Activated CD4-positive, alpha-beta T cell treated with anti-CD3 and anti-CD28 coated beads, Interleukin-10, Interleukin-2, amounts not matched to agents 100 ng/mL and 50 ng/mL, durations not matched to agents 16 hours and 8 hours (primary cell): ENCODE measurements at regions not wholly inside any gene's neighbourhood (a gene's known extent, or its start where the extent isn't known, plus 50 kb on each side); places are given as distances from the start of the nearest gene placed in this dataset.
"Not testable (repeated sequence)": the region's sequence is repeated elsewhere in the genome, so short reads cannot be mapped to it uniquely, and the experiment has no call there.

Source experiments
- DNase-seq: peaks from one replicate; pipeline ENCODE4 v3.0.0-alpha.2; 2020

DNA sequence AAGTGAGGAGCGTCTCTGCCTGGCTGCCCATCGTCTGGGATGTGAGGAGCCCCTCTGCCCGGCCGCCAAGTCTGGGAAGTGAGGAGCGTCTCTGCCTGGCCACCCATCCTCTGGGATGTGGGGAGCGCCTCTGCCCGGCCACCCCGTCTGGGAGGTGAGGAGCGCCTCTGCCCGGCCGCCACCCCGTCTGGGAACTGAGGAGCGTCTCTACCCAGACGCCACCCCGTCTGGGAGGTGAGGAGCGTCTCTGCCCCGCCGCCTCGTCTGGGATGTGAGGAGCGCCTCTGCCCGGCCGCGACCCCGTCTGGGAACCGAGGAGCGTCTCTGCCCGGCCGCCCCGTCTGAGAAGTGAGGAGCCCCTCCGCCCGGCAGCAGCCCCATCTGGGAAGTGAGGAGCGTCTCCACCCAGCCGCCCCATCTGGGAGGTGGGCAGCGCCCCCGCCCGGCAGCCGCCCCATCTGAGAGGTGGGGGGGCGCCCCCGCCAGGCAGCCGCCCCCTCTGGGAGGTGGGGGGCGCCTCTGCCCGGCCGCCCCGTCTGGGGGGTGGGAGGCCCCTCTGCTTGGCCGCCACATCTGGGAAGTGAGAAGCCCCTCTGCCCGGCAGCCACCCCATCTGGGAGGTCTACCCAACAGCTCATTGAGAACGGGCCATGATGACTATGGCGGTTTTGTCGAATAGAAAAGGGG is 228.4 kb downstream of the CAAP1 start:
- DNase-seq, result not testable (repeated sequence)

DNA sequence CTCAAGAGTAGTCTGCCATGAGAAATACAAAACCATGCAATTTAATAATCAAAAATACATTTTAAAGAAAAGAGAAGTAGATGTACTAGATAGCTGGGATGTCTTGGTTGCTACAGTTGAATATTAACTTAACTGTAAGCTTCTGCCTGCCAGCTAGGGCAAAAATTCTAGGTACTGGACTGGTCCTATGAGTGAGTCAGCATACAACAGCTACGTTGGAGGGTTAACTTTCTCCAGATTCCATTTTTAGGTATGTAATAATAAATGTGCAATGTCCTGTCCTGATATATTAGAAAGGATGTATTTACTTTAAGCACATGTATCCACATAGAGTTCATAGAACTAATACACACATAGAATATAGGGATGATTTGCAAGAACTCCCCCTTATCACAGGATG is 230.1 kb downstream of the CAAP1 start:
- DNase-seq, result no peak

DNA sequence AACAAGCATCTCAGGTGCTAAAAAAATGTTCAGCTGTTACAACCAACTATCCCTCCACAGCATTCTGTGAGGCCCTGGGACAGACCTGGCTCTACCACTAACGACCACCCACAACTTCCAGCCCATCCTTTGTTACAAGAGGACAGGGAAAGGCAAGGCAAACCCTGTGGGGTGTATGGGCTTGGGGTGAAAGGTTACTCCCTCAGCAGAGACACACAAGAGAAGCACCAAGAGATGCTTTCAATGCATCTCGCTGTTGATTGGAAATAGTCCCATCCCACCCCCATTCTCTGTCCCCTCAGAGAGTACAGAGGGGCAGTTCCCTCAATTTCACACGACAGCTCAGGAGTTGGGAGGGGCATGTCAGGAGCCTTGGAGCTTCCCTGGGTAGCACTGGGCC is 234.1 kb downstream of the CAAP1 start:
- no peak for DNase-seq

DNA sequence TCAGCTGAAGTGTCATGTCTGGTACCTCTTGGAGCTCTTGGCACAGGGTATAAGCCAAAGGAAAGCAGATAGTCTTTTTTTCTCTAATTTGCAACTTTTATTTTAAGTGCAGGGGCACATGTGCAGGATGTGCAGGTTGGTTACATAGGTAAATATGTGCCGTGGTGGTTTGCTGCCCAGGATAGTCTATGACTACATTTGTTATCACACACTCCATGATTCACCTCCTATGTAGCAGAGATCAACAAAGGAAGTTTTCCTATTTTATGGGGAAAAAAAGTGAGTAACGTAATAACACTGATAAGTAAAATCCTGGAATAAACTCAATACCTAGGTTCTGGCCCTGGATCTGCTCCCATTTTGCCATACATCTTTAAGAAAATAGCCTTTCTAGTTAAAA is 234.6 kb downstream of the CAAP1 start:
- DNase-seq, result no peak

DNA sequence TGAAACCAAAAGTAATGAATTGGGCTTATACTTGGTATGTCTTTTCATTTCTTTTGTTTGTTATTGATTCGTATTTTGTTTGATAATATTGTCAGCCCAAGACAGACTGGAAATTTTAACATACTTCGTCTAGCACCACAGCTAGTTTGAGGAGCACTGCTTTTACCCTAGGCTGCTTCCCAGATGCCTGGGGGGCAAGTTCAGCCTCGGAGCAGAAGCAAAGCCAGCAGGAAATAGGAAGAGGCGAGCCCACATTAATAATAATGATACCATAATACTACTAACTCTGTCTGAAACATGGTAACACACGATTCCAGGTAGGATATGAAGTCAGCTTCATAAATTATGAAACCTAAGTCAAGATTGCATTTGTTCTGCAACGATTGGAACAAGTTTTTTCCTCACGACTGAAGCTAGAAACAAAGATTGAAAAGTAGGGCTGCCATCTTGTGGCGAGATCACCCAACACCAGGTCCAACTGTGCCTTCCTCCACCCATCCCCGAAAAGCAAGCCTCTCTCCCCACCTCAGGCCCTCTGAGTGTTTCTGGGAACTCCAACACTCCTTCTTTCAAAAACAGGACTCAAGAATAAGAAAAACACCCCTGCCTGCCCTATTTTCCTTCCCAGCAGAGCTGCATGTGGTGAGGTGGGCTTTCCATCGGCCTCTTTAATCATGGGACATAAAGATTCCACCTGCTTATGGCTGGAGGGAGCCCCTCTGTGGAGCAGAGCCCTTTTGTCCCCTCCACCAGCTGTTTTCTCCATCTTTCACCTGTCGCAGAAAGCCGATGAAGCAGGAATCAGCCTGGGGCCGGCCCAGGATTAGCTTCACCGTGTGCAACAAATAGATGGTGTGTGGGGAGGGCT is 236.4 kb downstream of the CAAP1 start:
- DNase-seq, result peak; percentile 4

DNA sequence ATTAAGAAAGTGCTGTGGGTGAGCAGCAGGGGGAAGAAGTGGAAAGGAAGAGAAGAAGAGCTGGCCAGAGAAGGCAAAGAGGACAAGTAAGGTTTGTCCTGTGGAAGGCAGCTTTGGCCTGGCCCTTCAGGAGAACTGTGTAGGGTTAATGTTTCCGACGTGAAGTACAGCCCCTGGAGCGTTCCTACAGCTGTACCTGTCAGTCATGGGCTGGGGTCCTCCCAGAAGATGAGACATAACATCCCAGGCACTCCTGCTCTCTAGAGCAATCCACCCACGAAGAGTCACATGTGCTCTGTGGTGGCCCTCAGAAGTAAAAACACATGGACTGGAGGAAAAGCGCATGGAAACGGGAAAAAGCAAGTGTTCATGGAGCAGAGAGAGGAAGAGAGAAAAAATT is 237.4 kb downstream of the CAAP1 start:
- DNase-seq, result no peak

DNA sequence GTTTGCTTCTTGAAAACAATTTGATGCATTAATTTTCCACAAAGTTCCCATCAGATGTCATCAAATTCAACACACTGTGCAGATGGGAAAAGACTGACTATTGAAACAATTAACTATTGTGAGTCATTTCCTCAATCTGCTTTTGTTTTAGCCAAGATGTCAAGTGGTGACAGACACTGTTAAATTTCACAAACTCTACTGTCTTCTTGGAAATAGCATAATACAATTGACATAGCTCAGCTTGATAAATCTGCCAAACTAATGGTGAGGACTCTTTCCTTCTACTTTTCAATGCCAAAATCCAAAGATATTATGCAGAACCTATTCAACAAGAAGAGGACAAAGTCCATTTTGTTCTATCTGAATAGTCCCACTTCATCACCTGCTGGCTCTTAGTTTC is 242.3 kb downstream of the CAAP1 start:
- DNase-seq, result no peak

DNA sequence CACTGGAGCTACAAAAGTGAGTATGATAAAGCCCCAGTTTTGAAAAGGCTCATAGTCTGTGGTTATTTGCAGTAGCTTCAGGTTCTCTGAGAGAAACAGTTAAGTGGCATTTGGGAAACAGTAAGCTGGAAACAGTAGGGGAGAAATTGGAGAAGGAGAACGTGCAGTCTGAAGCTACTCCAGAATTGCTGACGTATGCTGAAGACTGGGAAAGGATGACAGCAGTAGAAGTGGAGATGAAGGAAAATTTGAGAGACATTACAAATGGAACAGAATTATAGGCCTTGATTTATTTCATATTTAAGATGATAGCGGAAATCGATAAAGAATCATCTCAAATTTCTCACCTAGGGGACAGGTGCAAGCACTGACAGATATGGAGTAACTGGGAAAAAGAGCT is 248.8 kb downstream of the CAAP1 start:
- DNase-seq, result no peak

DNA sequence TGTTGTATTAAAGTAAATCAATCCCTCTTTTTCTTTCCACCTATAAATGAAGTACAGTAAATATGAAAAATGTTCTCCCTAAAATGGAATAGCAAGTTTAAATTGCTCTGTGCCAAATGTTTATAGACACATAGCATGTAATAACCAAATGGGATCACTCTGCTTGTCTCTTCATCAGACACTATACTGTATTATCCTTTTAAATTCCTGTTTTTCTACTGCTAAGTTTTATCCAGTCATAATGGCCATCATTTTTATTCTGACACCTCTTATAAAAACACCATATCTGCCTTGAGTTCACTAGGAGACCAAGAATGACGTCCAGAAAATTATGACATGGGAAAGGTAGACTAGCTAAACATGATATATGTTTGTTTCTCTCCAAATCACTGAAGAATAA is 252.8 kb downstream of the CAAP1 start:
- no peak for DNase-seq

DNA sequence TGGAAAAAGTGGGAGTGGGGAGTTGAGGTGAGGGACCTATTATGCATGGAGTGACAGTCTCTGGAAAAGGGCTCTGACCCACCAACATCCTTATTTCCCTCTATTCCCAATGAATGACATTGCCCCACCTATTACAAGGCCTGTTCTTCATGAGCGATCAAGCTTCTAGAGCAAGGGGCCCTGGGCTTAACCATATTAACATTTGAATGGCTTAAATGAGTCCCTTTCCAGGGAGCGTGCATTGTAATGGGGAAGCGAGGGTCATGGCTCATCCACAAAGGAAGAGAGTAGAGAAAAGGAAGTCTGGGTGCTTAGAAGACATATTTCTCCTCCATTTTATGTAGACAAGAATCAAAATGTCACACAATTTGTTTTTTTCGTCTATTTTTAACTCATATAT is 255.5 kb downstream of the CAAP1 start:
- no peak for DNase-seq

DNA sequence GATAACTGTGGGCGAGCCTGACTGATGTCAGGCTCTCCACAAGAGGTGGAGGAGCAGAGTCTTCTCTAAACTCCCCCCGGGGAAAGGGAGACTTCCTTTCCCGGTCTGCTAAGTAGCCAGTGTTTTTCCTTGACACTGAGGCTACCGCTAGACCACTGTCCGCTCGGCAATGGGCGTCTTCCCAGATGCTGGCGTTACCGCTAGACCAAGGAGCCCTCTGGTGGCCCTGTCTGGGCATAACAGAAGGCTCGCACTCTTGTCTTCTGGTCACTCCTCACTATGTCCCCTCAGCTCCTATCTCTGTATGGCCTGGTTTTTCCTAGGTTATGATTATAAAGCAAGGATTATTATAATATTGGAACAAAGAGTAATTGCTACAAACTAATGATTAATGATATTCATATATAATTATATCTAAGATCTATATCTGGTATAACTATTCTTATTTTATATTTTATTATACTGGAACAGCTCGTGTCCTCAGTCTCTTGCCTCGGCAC is 278.7 kb downstream of the CAAP1 start:
- not testable (repeated sequence) for DNase-seq

DNA sequence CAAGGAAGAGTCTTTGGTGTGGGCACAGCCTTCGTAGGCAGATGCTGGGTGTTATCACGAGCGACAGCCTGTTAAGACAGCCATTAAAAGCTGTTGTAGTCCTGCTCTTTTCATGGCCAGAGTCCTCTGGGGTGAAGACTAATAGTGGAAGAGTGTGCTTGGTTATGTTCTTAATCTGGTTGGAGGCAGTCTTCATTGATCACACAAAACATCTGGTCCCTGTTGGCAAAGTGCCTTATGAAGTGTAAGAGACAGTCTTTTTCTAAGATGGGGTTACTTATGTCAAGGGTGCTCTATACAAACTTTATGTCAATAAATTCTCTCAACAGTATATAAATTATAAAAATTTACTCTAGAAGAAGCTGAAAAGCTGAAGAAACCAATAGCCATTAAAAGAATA is 280.4 kb downstream of the CAAP1 start:
- no peak for DNase-seq

DNA sequence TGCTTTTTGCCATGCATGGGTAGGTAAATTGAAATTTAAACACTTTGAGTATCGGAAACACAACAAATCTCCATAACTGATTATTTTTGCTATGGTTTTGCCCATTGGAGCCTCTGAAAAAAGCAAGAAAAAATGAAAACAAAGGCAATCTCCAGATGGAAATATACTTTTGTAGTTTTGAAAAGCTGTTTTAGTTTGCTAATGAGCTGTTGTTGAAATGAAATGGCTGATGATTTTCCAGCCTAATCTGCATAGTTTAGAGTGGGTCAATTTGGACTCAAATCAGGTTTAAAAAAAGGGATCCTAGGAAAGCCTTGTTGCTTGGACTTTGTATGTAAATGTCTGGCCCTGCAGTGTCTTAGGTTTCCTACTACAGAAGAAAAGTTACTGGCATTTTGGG is 285.8 kb downstream of the CAAP1 start:
- DNase-seq, result no peak

DNA sequence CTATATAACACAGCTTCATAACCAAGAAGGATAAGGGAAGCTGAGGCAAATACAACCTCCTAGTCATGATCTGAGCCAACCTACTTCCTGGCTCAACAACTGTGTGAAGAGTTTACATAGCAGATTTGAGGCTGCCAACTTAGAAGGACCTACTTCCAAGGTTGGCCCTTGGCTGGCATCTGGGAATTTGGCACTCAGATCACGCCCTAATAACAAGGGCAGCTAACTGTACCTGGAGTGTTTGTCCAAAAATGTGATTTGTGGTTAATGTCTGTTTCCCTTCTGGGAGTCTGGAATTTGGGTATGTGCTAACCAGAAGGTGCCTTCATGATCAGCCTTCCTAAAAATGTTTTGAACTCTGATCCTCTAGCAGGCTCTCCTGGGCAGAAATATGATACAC is 287.2 kb downstream of the CAAP1 start:
- DNase-seq, result no peak

DNA sequence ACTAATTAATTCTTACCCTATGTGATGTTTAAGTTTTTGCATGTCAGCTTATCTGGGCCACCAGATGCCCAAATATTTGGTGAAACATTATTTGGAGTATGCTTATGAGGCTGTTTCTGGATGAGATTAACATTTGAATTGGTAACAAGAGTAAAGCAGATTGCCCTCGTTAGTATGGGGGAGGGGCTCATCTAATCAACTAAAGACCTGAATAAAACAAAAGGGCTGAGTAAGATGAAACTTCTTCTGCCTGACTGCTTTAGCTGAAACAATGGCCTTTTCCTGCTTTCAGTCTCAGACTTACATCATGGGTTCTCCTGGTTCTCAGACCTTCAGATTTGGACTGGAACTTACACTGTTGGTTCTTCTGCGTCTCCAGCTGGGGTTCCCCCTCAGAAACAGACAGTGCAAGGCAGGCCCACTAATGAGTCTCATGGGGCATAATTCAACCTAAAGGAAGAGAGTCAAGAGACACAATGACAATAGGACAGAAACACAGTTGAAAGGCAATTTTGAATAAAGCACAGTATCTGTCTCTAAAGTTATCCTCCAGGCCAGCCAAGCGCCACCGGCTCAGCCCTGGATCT is 288.4 kb downstream of the CAAP1 start:
- no peak for DNase-seq

DNA sequence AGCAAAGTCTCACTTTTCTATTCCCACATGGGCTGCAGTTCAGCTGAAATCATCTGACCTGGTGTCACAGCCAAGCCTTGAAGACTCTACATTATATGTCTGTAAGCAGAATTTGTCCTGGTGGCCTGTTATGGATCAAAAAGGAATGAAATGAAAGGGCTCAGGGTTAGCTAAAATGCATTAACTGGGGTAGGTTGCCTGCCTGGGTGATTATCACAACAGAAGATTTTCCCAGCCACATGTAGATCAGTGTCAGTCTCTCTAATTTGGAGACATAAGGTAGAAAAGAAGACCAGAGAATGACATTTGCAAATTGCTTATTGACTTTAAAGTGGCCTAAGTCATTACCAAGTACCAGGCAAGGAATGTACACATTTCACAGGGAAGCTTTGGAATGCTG is 289.0 kb downstream of the CAAP1 start:
- no peak for DNase-seq

DNA sequence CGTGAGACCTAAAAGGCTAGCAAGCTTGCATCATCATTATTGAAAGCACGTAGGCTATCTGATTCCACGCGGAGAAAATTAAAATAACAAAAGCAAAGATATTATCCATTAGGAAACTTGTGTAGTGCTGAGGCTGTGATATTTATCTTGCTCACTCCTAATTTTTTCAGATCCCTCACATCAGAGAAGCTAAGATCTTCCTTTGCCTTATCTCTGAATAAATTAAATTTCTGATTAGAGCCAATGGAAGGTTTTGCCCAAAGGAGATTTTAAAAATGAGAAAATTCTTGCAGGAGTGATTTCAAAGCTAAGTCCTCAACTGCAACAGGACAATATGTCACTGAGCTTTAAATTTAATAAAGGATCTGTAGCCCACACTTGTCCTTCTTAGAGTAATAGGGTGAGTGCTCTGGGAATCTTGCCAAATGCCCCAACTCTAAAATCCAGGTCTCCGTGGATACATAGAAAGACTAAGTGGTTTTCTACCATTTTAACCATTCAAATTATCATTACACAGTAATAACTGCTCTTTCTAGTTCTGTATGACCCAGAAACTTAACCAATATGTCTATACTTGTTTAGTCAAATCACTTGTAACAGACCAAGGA is 295.0 kb downstream of the CAAP1 start:
- DNase-seq, result no peak

DNA sequence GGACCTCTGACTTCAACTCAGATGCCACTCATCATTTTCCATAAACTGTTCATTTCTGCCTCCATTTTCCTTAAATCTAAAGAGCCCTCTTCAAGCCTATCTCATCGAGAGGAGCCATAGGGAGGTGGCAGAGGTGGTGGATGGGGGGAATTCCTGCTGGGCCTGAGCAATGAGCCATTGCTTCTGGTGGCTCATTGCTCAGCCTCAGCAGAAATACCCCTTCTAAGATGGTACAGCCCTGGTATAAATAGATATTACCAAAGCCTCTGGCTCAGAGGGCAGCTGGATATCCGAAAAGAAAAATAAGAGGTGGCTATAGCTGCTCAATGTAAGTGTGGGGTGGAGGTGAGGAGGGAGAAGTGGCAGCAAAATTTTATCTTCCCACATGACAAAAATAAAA is 313.5 kb downstream of the CAAP1 start:
- no peak for DNase-seq

DNA sequence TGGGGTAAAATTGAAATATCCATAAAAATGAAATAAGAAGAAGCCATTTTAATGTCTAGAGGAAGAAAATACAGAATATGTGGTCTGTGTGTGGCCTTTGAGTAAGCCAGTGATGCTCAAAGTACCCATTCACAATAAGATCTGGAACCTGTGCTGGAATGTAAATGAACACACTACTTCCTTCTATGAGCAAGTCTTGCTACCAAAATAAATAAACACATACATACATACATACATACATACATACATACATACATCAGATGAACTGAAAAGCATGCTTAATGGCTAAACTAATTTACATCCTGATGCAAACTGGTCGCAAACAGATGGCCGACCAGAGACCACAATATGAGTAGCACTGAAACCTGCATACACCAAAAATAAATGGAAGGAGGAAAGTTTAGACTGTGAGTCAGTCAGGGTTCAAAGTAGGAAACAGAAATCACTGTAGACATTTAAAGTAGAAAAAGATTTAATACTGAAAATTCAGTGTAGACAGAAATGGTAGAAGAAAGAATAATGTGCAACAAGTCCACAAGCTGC is 317.6 kb downstream of the CAAP1 start:
- no peak for DNase-seq

DNA sequence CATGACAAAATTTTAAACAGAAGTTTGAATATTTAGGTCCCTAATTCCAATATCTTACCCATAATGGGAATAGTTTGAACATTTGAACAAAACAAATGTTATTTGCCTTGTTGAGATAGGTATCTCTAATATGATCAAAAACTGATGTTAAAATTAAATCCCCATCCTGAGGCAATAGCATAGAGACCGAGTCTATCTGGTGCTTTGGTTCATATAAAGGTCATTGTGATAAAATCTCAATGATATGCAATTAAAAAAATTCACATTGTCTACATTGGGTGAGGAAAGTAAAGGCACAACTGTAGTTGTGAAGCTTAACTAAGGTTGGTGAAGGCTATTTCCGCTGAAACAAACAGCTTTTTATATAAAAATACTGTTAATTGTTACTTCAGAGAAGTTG is 318.3 kb downstream of the CAAP1 start:
- no peak for DNase-seq

DNA sequence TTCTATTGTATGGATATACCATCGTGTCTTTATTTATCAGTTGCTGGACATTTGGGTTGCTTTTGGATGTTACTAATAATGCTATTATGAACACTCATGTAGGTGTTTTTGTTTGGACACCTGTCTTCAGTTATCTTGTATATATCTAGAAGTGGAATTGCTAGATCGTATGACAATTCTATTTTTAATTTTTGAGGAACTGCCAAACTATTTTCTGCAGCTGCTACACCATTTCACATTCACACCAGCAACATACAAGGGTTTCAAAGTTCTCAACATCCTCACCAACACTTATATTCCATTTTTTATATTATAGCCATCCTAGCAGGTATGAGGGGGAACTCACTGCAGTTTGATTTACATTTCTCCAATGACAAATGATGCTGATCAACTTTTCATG is 324.6 kb downstream of the CAAP1 start:
- DNase-seq, result no peak

DNA sequence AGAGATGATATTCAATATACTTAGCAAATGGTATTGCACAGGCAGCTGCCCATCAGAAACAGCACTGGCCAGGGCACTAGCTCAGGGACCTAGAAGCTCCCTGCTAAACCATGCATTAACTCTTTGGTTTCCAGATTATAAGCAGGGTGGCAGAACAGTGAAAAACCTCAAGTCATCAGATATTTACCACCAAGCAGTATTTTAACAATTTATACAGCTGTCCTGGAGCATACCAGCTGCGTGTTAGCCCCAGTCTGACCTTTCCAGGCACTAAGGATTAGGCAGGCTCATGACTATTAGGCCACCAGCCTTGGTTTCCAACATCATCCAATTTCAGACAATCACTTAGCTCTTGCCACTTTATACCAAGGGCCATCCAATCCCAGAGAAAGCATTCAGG is 326.5 kb downstream of the CAAP1 start:
- DNase-seq, result no peak

DNA sequence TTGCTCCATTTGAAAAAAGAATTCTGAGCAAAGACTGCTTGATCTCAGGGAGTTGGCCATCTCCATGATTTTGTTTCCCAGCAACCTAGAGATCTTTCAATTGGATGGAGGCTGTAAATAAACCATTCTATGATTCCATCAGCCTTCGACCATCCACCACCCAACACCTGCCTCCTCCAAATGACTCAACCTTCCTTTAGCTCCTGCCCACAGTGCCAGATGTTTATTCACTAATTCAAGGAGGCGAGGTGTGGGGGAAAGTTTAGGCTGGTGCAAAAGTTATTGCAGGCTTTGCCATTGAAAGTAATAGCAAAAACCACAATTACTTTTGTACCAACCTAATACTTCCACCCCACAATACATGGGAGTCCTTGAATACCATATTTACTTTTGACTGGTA is 327.5 kb downstream of the CAAP1 start:
- no peak for DNase-seq
